Prostate gland (tissue), 2 donors: ENCODE measurements at regions not wholly inside any gene's neighbourhood (a gene's known extent, or its start where the extent isn't known, plus 50 kb on each side); places are given as distances from the start of the nearest gene placed in this dataset.

Source experiments
- POLR2AphosphoS5 ChIP-seq: sonication (generic); formaldehyde crosslinking; IDR thresholded peaks from one replicate; pipeline ENCODE4 v1.6.1; 2017; ENCODE audit warnings: antibody characterized with exemption
- TF ChIP-seq, protein P1 (sequence below), 4 experiments: fragments of 200-600 bp in 2 of 4; fragments of 450-650 bp in 2 of 4; sonication (generic) in 2 of 4; IDR thresholded peaks; 1 replicate in 3 of 4; 2 replicates in 1 of 4; pipeline ENCODE4 v1.5.1; 2016 to 2019; ENCODE audit warnings: antibody characterized with exemption in 4 of 4, mild to moderate bottlenecking in 2 of 4, moderate library complexity in 2 of 4

DNA sequence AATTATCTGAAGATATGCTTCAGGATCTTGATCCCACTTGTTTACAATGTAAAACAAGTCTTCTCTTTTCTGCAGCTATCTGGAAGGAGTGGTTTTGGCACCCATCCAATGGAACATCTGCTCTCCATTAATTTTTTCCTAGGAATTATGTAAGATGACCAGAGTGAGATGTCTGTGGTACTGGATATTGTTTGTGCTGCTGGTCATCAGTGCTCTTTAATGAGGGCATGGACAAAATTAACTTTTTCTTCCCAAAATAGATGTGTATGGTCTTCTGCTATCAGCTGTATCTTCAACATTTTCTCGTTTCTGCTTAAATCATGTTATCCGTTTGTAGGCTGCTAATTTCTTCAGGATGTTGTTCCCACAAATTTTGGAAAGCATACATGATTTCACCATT lies 415.4 kb upstream of the KLHL1 start:
- TF ChIP-seq POLR2AphosphoS5, result no peak
- TF ChIP-seq, protein P1, sequence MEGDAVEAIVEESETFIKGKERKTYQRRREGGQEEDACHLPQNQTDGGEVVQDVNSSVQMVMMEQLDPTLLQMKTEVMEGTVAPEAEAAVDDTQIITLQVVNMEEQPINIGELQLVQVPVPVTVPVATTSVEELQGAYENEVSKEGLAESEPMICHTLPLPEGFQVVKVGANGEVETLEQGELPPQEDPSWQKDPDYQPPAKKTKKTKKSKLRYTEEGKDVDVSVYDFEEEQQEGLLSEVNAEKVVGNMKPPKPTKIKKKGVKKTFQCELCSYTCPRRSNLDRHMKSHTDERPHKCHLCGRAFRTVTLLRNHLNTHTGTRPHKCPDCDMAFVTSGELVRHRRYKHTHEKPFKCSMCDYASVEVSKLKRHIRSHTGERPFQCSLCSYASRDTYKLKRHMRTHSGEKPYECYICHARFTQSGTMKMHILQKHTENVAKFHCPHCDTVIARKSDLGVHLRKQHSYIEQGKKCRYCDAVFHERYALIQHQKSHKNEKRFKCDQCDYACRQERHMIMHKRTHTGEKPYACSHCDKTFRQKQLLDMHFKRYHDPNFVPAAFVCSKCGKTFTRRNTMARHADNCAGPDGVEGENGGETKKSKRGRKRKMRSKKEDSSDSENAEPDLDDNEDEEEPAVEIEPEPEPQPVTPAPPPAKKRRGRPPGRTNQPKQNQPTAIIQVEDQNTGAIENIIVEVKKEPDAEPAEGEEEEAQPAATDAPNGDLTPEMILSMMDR (IDR thresholded peaks at IDR 0.05), result no peak
